ENCODE measurements at regions not wholly inside any gene's neighbourhood (a gene's known extent, or its start where the extent isn't known, plus 50 kb on each side); places are given as distances from the start of the nearest gene placed in this dataset.

DNA sequence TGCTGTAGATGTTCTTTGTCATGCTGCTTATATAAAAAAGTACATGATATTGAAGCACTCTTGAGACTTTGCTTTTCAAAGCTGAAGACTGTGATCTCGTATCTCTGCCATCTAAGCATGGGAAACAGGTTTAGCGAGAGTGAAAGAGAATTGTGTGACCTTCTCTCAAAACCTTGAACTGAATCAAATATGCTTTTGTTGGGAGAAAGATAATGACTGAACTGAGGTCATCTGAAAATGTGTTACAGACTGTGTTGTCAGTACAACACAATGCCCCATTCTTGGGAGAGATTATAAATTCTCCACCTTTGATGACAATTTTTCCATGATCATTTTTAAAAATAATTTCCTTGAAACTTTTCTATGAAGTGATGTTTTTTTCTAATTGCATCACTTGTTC, 272.1 kb upstream of the SEL1L start:
- no peak for DNase-seq (ENCODE audit: low spot score)
- TF ChIP-seq, protein P1, sequence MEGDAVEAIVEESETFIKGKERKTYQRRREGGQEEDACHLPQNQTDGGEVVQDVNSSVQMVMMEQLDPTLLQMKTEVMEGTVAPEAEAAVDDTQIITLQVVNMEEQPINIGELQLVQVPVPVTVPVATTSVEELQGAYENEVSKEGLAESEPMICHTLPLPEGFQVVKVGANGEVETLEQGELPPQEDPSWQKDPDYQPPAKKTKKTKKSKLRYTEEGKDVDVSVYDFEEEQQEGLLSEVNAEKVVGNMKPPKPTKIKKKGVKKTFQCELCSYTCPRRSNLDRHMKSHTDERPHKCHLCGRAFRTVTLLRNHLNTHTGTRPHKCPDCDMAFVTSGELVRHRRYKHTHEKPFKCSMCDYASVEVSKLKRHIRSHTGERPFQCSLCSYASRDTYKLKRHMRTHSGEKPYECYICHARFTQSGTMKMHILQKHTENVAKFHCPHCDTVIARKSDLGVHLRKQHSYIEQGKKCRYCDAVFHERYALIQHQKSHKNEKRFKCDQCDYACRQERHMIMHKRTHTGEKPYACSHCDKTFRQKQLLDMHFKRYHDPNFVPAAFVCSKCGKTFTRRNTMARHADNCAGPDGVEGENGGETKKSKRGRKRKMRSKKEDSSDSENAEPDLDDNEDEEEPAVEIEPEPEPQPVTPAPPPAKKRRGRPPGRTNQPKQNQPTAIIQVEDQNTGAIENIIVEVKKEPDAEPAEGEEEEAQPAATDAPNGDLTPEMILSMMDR (IDR thresholded peaks at IDR 0.05; ENCODE audit: extremely low read depth, insufficient read depth, missing control alignments) = no peak
- in situ Hi-C loops (cut with MboI; ENCODE audit: low pct_unique_long_range_greater_than_20kb, low sequenced_read_pairs, unreplicated experiment) = no loop called here

DNA sequence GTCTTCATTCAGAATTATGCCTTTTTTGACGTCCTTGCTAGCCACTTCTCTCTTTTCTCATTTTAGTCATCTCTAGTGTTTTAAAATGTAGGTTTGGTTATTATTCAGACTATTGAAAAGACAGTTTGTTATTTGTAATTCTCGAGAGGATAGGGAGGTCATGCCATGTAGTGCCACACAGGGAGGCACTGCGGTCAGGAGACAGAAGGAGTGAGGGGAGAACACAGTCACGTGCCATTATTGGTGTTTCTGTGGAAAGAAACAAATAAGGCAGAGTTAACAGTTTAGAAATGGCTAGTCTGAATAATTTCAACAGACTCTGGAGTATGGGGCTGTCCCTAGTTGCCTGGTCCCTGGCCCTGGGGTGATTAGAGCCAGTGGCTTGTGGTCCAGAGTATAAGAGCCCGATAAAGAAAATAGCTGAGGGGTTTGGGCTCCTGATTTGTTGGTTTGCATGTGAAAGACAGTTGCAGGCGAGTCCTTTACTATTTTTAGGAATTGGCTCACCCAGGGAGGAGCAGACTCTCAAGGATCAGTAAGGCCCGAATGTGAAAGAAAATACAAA, 278.1 kb upstream of the SEL1L start:
- in situ Hi-C loops (cut with MboI; ENCODE audit: low pct_unique_long_range_greater_than_20kb, low sequenced_read_pairs, unreplicated experiment) = no loop called here
- DNase-seq (ENCODE audit: low spot score) = no peak
- TF ChIP-seq, protein P1 (IDR thresholded peaks at IDR 0.05; ENCODE audit: extremely low read depth, insufficient read depth, missing control alignments) = no peak

DNA sequence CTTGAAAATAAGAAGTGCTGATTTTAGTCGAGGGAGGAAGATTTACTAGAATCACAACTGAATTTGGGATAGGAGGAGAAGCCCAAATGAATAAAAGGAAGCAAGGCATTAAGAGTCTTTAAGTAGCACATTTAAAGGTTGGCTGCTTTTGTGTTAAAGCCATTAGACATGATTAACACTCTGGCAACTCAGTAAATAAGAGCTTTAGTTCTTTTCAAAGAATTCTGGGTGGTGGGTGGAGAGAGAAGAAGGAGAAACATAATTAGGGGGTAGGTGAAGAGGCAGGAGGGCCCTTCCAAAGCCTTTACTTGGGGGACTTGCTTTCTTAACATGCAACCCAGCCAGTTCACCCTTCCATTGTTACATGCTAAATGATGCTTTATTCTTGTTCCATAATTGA, 284.6 kb upstream of the SEL1L start:
- in situ Hi-C loops (cut with MboI; ENCODE audit: low pct_unique_long_range_greater_than_20kb, low sequenced_read_pairs, unreplicated experiment) = no loop called here
- DNase-seq (ENCODE audit: low spot score) = no peak
- TF ChIP-seq, protein P1 (IDR thresholded peaks at IDR 0.05; ENCODE audit: extremely low read depth, insufficient read depth, missing control alignments) = no peak

DNA sequence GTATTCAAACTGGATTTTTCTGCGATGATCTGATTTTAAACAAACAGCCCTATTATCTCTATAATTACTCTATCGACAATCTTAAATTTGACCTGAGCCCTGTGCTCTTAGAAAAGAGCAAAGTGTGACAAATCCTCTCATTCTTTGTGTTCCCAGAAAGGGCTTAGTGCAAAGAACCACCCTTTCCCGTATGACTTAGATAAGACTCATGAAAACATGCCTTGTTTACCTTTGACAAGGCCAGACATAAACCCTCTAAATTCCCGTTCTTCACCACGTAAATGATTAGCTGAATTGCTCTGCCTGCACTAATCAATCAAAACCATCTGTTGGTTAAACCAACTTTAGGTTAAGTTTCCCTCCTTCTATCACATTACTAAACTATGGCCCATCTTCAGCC, 285.7 kb upstream of the SEL1L start:
- in situ Hi-C loops (cut with MboI; ENCODE audit: low pct_unique_long_range_greater_than_20kb, low sequenced_read_pairs, unreplicated experiment) = no loop called here
- DNase-seq (ENCODE audit: low spot score) = no peak
- TF ChIP-seq, protein P1 (IDR thresholded peaks at IDR 0.05; ENCODE audit: extremely low read depth, insufficient read depth, missing control alignments) = no peak

DNA sequence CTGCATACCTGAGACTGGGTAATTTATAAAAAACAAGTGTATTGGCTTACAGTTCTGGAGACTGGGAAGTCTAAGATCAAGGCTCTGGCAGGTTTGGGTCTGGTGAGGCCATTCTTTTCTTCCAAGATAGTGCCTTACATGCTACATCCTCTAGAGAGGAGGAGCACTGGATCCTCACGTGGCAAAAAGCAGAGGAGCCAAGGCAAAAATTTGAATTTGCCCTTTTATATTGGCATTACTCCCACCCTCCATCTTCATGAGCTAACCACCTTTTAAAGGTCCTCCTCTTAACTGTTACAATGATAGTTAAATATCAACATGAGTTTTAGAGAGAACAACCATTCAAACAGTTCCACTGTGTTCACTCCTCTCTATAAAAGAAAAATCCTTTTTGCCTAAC, 286.3 kb upstream of the SEL1L start:
- in situ Hi-C loops (cut with MboI; ENCODE audit: low pct_unique_long_range_greater_than_20kb, low sequenced_read_pairs, unreplicated experiment) = no loop called here
- TF ChIP-seq, protein P1 (IDR thresholded peaks at IDR 0.05; ENCODE audit: extremely low read depth, insufficient read depth, missing control alignments) = no peak
- DNase-seq (ENCODE audit: low spot score) = no peak

GRCh38 chr14:81826081-81826480, 292.4 kb upstream of the SEL1L start:
- in situ Hi-C loops (cut with MboI; ENCODE audit: low pct_unique_long_range_greater_than_20kb, low sequenced_read_pairs, unreplicated experiment) = no loop called here
- TF ChIP-seq, protein P1 (IDR thresholded peaks at IDR 0.05; ENCODE audit: extremely low read depth, insufficient read depth, missing control alignments) = no peak
- DNase-seq (ENCODE audit: low spot score) = no peak

DNA sequence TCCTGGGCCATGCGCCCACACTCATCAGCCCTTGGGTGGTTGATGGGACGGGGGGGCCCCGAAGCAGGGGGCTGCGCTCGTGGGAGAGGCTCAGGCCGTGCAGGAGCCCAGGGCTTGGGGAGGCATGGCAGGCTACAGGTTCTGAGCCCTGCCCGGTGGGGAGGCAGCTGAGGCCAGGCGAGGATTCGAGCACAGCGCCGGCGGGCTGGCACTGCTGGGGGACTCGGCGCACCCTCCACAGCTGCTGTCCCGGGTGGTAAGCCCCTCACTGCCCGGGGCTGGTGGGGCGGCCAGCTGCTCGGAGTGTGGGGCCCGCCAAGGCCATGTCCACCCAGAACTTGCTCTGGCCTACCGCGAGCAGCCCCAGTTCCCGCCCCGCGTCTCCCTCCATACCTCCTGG, 295.8 kb upstream of the SEL1L start:
- no peak for DNase-seq (ENCODE audit: low spot score)
- in situ Hi-C loops (cut with MboI; ENCODE audit: low pct_unique_long_range_greater_than_20kb, low sequenced_read_pairs, unreplicated experiment) = no loop called here
- TF ChIP-seq, protein P1 (IDR thresholded peaks at IDR 0.05; ENCODE audit: extremely low read depth, insufficient read depth, missing control alignments) = no peak
